ENCODE measurements at regions not wholly inside any gene's neighbourhood (a gene's known extent, or its start where the extent isn't known, plus 50 kb on each side); places are given as distances from the start of the nearest gene placed in this dataset.

DNA sequence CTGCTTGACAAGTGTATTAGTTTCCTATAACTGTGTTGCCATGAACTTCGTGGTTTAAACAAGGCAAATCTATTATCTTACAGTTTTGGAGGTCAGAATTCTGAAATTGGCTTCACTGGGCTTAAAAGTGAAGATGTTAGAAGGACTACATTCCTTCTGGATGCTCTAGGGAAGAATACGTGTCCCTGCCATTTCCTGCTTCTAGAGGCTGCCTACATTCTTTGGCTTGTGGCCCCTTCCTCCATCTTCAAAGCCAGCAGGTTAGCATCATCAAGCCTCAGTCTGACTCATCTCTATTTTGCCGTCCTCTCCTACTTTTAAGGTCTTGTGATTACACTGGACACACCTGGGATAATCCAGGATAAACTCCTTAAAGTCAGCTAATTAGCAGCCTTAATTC, 327.7 kb downstream of the SATB1 start:
- no peak for TF ChIP-seq POLR2A (IDR thresholded peaks at IDR 0.05; ENCODE audit: low read length)
- TF ChIP-seq, protein P1, sequence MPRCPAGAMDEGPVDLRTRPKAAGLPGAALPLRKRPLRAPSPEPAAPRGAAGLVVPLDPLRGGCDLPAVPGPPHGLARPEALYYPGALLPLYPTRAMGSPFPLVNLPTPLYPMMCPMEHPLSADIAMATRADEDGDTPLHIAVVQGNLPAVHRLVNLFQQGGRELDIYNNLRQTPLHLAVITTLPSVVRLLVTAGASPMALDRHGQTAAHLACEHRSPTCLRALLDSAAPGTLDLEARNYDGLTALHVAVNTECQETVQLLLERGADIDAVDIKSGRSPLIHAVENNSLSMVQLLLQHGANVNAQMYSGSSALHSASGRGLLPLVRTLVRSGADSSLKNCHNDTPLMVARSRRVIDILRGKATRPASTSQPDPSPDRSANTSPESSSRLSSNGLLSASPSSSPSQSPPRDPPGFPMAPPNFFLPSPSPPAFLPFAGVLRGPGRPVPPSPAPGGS (IDR thresholded peaks at IDR 0.05): no peak
- TF ChIP-seq NR3C1 (IDR thresholded peaks at IDR 0.05): no peak
- TF ChIP-seq, protein P2, sequence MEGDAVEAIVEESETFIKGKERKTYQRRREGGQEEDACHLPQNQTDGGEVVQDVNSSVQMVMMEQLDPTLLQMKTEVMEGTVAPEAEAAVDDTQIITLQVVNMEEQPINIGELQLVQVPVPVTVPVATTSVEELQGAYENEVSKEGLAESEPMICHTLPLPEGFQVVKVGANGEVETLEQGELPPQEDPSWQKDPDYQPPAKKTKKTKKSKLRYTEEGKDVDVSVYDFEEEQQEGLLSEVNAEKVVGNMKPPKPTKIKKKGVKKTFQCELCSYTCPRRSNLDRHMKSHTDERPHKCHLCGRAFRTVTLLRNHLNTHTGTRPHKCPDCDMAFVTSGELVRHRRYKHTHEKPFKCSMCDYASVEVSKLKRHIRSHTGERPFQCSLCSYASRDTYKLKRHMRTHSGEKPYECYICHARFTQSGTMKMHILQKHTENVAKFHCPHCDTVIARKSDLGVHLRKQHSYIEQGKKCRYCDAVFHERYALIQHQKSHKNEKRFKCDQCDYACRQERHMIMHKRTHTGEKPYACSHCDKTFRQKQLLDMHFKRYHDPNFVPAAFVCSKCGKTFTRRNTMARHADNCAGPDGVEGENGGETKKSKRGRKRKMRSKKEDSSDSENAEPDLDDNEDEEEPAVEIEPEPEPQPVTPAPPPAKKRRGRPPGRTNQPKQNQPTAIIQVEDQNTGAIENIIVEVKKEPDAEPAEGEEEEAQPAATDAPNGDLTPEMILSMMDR (IDR thresholded peaks at IDR 0.05): no peak
- TF ChIP-seq, protein P3, sequence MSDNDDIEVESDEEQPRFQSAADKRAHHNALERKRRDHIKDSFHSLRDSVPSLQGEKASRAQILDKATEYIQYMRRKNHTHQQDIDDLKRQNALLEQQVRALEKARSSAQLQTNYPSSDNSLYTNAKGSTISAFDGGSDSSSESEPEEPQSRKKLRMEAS (IDR thresholded peaks at IDR 0.05): no peak
- TF ChIP-seq CHD2 (IDR thresholded peaks at IDR 0.05; ENCODE audit: low read length, partially characterized antibody): no peak

Data from A549 (cell line).